ENCODE measurements at regions not wholly inside any gene's neighbourhood (a gene's known extent, or its start where the extent isn't known, plus 50 kb on each side); places are given as distances from the start of the nearest gene placed in this dataset.
"Not testable (repeated sequence)": the region's sequence is repeated elsewhere in the genome, so short reads cannot be mapped to it uniquely, and the experiment has no call there.

DNA sequence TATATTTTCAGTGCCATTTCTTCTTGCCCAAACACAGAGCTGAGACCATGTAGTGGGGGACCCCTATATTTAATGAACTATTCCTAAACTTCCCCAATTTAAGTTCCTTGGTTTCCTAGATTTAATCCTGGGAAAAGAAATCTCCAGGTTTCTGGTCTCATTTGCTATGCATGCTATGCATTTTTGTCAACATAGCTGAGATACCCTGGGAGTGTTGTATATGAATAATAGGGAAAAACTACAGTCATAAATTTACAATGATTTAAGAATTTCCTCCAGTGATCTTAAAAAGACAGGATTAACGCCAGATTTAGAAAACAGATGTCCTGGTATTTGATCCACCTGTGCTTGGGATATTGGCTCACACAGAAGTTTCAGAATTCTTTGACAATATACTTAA is 136.8 kb upstream of the RAPGEF2 start:
- H3K36me3 Mint-ChIP-seq: no peaks in the 10 kb centered on the region
- POLR2A ChIA-PET: no interaction called here
- ATAC-seq (replicated peaks in 1 of 4): no peak
- H3K27me3 Mint-ChIP-seq: peaks cover 8 to 10% of the 10 kb centered on the region in 2 donors
- H3K4me3 Mint-ChIP-seq: no peak overlapping the region
- Histone ChIP-seq H3K36me3 (ENCODE audit: control insufficient read depth in 2 of 2, extremely low read depth in 1 of 2, insufficient read depth in 1 of 2, low read length in 1 of 2) (no peaks in the 10 kb centered on the region), H3K9me3 (no peaks in the 10 kb centered on the region), H3K4me3 (ENCODE audit: control insufficient read depth in 1 of 2, extremely low read depth in 1 of 2, low read length in 1 of 2) (no peak overlapping the region), H3K4me1 (ENCODE audit: control insufficient read depth in 1 of 2, extremely low read depth in 1 of 2, insufficient read depth in 2 of 2, low read length in 2 of 2) (no peaks in the 10 kb centered on the region), H3K27ac (ENCODE audit: low read length) (no peak overlapping the region), H3K27me3 (replicated peaks in 1 of 2; ENCODE audit: control insufficient read depth in 2 of 2, extremely low read depth in 1 of 2, insufficient read depth in 2 of 2, low read length in 1 of 2) (no peaks in the 10 kb centered on the region)
- no peak for DNase-seq
- H3K9me3 Mint-ChIP-seq: no peaks in the 10 kb centered on the region
- H3K27ac Mint-ChIP-seq: no peak overlapping the region
- no CpG with 5 or more reads among the region's 1 CpG for WGBS (ENCODE audit: insufficient coverage)
- CTCF ChIA-PET: interaction anchor here (0.7 to 1.0 kb wide), 2 partner anchors 114 to 332 kb away, joined by 3 to 4 read pairs; no protein-coding TSS in a partner anchor
- H3K4me1 Mint-ChIP-seq: no peaks in the 10 kb centered on the region

GRCh38 chr4:158968961-158969360 is 133.9 kb upstream of the RAPGEF2 start:
- no peaks in the 10 kb centered on the region for H3K9me3 Mint-ChIP-seq
- no CpG with 5 or more reads among the region's 3 CpGs for WGBS (ENCODE audit: insufficient coverage)
- ChIA-PET POLR2A (no interaction called here), CTCF (no interaction called here)
- no peaks in the 10 kb centered on the region for H3K36me3 Mint-ChIP-seq
- no peak overlapping the region for H3K27ac Mint-ChIP-seq
- ATAC-seq (replicated peaks in 1 of 4): no peak
- H3K4me1 Mint-ChIP-seq: no peaks in the 10 kb centered on the region
- peaks cover 5% of the 10 kb centered on the region in 2 donors for H3K27me3 Mint-ChIP-seq
- Histone ChIP-seq H3K9me3 (no peaks in the 10 kb centered on the region), H3K27ac (ENCODE audit: low read length) (no peak overlapping the region), H3K4me1 (ENCODE audit: control insufficient read depth in 1 of 2, extremely low read depth in 1 of 2, insufficient read depth in 2 of 2, low read length in 2 of 2) (no peaks in the 10 kb centered on the region), H3K27me3 (replicated peaks in 1 of 2; ENCODE audit: control insufficient read depth in 2 of 2, extremely low read depth in 1 of 2, insufficient read depth in 2 of 2, low read length in 1 of 2) (no peaks in the 10 kb centered on the region), H3K4me3 (ENCODE audit: control insufficient read depth in 1 of 2, extremely low read depth in 1 of 2, low read length in 1 of 2) (no peak overlapping the region), H3K36me3 (ENCODE audit: control insufficient read depth in 2 of 2, extremely low read depth in 1 of 2, insufficient read depth in 1 of 2, low read length in 1 of 2) (no peaks in the 10 kb centered on the region)
- DNase-seq: no peak
- H3K4me3 Mint-ChIP-seq: no peak overlapping the region

- Histone ChIP-seq H3K27me3 (replicated peaks in 1 of 2; ENCODE audit: control insufficient read depth in 2 of 2, extremely low read depth in 1 of 2, insufficient read depth in 2 of 2, low read length in 1 of 2) (no peaks in the 10 kb centered on the region), H3K4me3 (ENCODE audit: control insufficient read depth in 1 of 2, extremely low read depth in 1 of 2, low read length in 1 of 2) (no peak overlapping the region), H3K4me1 (ENCODE audit: control insufficient read depth in 1 of 2, extremely low read depth in 1 of 2, insufficient read depth in 2 of 2, low read length in 2 of 2) (no peaks in the 10 kb centered on the region), H3K36me3 (ENCODE audit: control insufficient read depth in 2 of 2, extremely low read depth in 1 of 2, insufficient read depth in 1 of 2, low read length in 1 of 2) (no peaks in the 10 kb centered on the region), H3K27ac (ENCODE audit: low read length) (no peak overlapping the region), H3K9me3 (no peaks in the 10 kb centered on the region)
- Mint-ChIP-seq H3K27me3 (peaks cover 0 to 3% of the 10 kb centered on the region in 2 donors), H3K36me3 (no peaks in the 10 kb centered on the region), H3K27ac (no peak overlapping the region), H3K4me3 (no peak overlapping the region), H3K4me1 (no peaks in the 10 kb centered on the region), H3K9me3 (no peaks in the 10 kb centered on the region)
- no CpG with 5 or more reads among the region's 3 CpGs for WGBS (ENCODE audit: insufficient coverage)
- DNase-seq (no peak), ATAC-seq (replicated peaks in 1 of 4) (no peak)
- CTCF ChIA-PET: interaction anchor here in 1 of 2 donors (0.6 kb wide), 1 partner anchor 134 kb away, joined by 3 read pairs; no protein-coding TSS in a partner anchor
- POLR2A ChIA-PET: no interaction called here
Measured at GRCh38 chr4:158970812-158971211, 132.1 kb upstream of the RAPGEF2 start.

DNA sequence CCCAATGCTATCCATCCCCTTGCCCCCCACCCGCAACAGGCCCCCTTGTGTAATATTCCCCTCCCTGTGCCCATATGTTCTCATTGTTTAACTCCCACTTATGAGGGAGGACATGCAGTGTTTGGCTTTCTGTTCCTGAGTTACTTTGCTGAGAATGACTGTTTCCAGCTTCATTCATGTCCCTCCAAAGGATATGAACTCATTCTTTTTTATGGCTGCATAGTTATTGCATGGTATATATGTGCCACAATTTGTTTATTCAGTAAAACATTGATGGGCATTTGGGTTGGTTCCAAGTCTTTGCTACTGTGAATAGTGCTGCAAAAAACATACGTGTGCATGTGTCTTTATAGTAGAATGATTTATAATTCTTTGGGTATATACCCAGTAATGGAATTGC is 128.4 kb upstream of the RAPGEF2 start:
- H3K4me1 Mint-ChIP-seq; ATAC-seq (replicated peaks in 1 of 4); H3K4me1 ChIP-seq (ENCODE audit: control insufficient read depth in 1 of 2, extremely low read depth in 1 of 2, insufficient read depth in 2 of 2, low read length in 2 of 2); H3K4me3 Mint-ChIP-seq; H3K27me3 ChIP-seq (replicated peaks in 1 of 2; ENCODE audit: control insufficient read depth in 2 of 2, extremely low read depth in 1 of 2, insufficient read depth in 2 of 2, low read length in 1 of 2); H3K9me3 ChIP-seq; H3K36me3 ChIP-seq (ENCODE audit: control insufficient read depth in 2 of 2, extremely low read depth in 1 of 2, insufficient read depth in 1 of 2, low read length in 1 of 2); H3K4me3 ChIP-seq (ENCODE audit: control insufficient read depth in 1 of 2, extremely low read depth in 1 of 2, low read length in 1 of 2); H3K27ac ChIP-seq (ENCODE audit: low read length); DNase-seq; H3K27ac Mint-ChIP-seq; POLR2A ChIA-PET; H3K36me3 Mint-ChIP-seq; H3K9me3 Mint-ChIP-seq: not testable (repeated sequence)
- WGBS (ENCODE audit: insufficient coverage): no CpG with 5 or more reads among the region's 2 CpGs
- CTCF ChIA-PET: interaction anchor here (0.7 kb wide), 2 partner anchors 65 to 149 kb away, joined by 5 to 8 read pairs; no protein-coding TSS in a partner anchor
- H3K27me3 Mint-ChIP-seq: peaks cover 6 to 14% of the 10 kb centered on the region in 2 donors

GRCh38 chr4:158980711-158981110 is 122.2 kb upstream of the RAPGEF2 start:
- H3K4me1 ChIP-seq (ENCODE audit: control insufficient read depth in 1 of 2, extremely low read depth in 1 of 2, insufficient read depth in 2 of 2, low read length in 2 of 2); H3K27ac Mint-ChIP-seq; DNase-seq; H3K9me3 ChIP-seq; H3K9me3 Mint-ChIP-seq; H3K4me3 Mint-ChIP-seq; H3K27ac ChIP-seq (ENCODE audit: low read length); H3K4me1 Mint-ChIP-seq; H3K36me3 Mint-ChIP-seq; POLR2A ChIA-PET; CTCF ChIA-PET; ATAC-seq (replicated peaks in 1 of 4); H3K36me3 ChIP-seq (ENCODE audit: control insufficient read depth in 2 of 2, extremely low read depth in 1 of 2, insufficient read depth in 1 of 2, low read length in 1 of 2); H3K4me3 ChIP-seq (ENCODE audit: control insufficient read depth in 1 of 2, extremely low read depth in 1 of 2, low read length in 1 of 2): not testable (repeated sequence)
- WGBS (ENCODE audit: insufficient coverage): no CpG with 5 or more reads among the region's 5 CpGs
- peaks cover 21 to 36% of the 10 kb centered on the region in 2 donors for H3K27me3 Mint-ChIP-seq
- H3K27me3 ChIP-seq (replicated peaks in 1 of 2; ENCODE audit: control insufficient read depth in 2 of 2, extremely low read depth in 1 of 2, insufficient read depth in 2 of 2, low read length in 1 of 2): peaks cover 0 to 17% of the 10 kb centered on the region in 2 experiments

DNA sequence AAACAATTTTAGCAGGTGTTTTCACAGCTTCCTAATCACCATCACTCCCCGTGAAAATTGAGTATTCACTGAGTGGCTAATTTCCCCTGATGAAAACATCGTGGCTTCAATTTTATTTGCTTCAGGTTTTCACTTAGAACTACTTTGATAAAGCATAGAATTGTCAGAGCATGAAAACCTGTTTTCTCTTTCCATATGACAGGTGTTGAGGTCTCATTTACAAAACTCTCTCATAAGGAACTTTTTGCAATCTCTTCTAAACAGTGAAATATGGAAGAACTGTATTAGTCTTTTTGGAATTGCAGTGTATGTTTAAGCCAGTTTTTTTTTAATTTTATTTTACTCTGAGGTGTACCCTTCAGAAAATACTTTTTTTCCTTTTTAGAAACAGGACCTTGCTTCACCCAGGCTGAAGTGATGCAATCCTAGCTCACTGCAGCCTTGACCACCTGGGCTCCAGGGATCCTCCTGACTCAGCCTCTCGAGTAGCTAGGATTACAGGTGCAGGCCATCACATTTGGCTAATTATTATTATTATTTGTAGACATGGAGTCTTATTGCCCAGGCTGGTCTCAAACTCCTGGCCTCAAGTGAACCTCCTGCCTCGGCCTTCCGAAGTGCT is 111.2 kb upstream of the RAPGEF2 start:
- no peaks in the 10 kb centered on the region for H3K36me3 ChIP-seq (ENCODE audit: control insufficient read depth in 2 of 2, extremely low read depth in 1 of 2, insufficient read depth in 1 of 2, low read length in 1 of 2)
- H3K36me3 Mint-ChIP-seq: no peaks in the 10 kb centered on the region
- no peak overlapping the region for H3K27ac ChIP-seq (ENCODE audit: low read length)
- H3K27me3 ChIP-seq (replicated peaks in 1 of 2; ENCODE audit: control insufficient read depth in 2 of 2, extremely low read depth in 1 of 2, insufficient read depth in 2 of 2, low read length in 1 of 2): no peaks in the 10 kb centered on the region
- no peak overlapping the region for H3K4me3 ChIP-seq (ENCODE audit: control insufficient read depth in 1 of 2, extremely low read depth in 1 of 2, low read length in 1 of 2)
- H3K4me1 ChIP-seq (ENCODE audit: control insufficient read depth in 1 of 2, extremely low read depth in 1 of 2, insufficient read depth in 2 of 2, low read length in 2 of 2): no peaks in the 10 kb centered on the region
- H3K27ac Mint-ChIP-seq: no peak overlapping the region
- CTCF ChIA-PET: interaction anchor here in 1 of 2 donors (1.1 kb wide), 1 partner anchor 15 kb away, joined by 4 read pairs; no protein-coding TSS in a partner anchor
- H3K9me3 ChIP-seq: no peaks in the 10 kb centered on the region
- peaks cover 3 to 5% (median 4%) of the 10 kb centered on the region in 3 donors for H3K9me3 Mint-ChIP-seq
- H3K4me1 Mint-ChIP-seq: no peaks in the 10 kb centered on the region
- H3K4me3 Mint-ChIP-seq: no peak overlapping the region
- peaks cover 4% of the 10 kb centered on the region in 2 donors for H3K27me3 Mint-ChIP-seq
- ATAC-seq (replicated peaks in 1 of 4) (no peak), DNase-seq (no peak)
- POLR2A ChIA-PET: no interaction called here
- WGBS (ENCODE audit: insufficient coverage): 100% methylated on average over 2 of the region's 5 CpGs

GRCh38 chr4:158993891-158994290 is 109.0 kb upstream of the RAPGEF2 start:
- CTCF ChIA-PET: no interaction called here
- H3K36me3 ChIP-seq (ENCODE audit: control insufficient read depth in 2 of 2, extremely low read depth in 1 of 2, insufficient read depth in 1 of 2, low read length in 1 of 2): no peaks in the 10 kb centered on the region
- peaks cover 0 to 5% (median 3%) of the 10 kb centered on the region in 3 donors for H3K9me3 Mint-ChIP-seq
- POLR2A ChIA-PET: no interaction called here
- no CpG with 5 or more reads among the region's 2 CpGs for WGBS (ENCODE audit: insufficient coverage)
- no peak overlapping the region for H3K4me3 ChIP-seq (ENCODE audit: control insufficient read depth in 1 of 2, extremely low read depth in 1 of 2, low read length in 1 of 2)
- no peaks in the 10 kb centered on the region for H3K36me3 Mint-ChIP-seq
- no peak overlapping the region for H3K27ac ChIP-seq (ENCODE audit: low read length)
- no peak for ATAC-seq (replicated peaks in 1 of 4)
- H3K9me3 ChIP-seq: no peaks in the 10 kb centered on the region
- H3K27me3 Mint-ChIP-seq: peaks cover 4% of the 10 kb centered on the region in 2 donors
- H3K27me3 ChIP-seq (replicated peaks in 1 of 2; ENCODE audit: control insufficient read depth in 2 of 2, extremely low read depth in 1 of 2, insufficient read depth in 2 of 2, low read length in 1 of 2): no peaks in the 10 kb centered on the region
- H3K4me1 ChIP-seq (ENCODE audit: control insufficient read depth in 1 of 2, extremely low read depth in 1 of 2, insufficient read depth in 2 of 2, low read length in 2 of 2): no peaks in the 10 kb centered on the region
- H3K4me3 Mint-ChIP-seq: no peak overlapping the region
- no peak for DNase-seq
- H3K4me1 Mint-ChIP-seq: no peaks in the 10 kb centered on the region
- no peak overlapping the region for H3K27ac Mint-ChIP-seq
